Hematopoietic multipotent progenitor cell treated with erythropoietin and hydrocortisone succinate and interleukin-3 and kit ligand, for 15 days (in vitro differentiated cells): ENCODE measurements at regions not wholly inside any gene's neighbourhood (a gene's known extent, or its start where the extent isn't known, plus 50 kb on each side); places are given as distances from the start of the nearest gene placed in this dataset.
"Not testable (repeated sequence)": the region's sequence is repeated elsewhere in the genome, so short reads cannot be mapped to it uniquely, and the experiment has no call there.

ENCODE experiments used
- DNase-seq: peaks from one replicate; pipeline ENCODE4 v3.0.0-alpha.2; 2015; ENCODE audit warnings: low spot score

DNA sequence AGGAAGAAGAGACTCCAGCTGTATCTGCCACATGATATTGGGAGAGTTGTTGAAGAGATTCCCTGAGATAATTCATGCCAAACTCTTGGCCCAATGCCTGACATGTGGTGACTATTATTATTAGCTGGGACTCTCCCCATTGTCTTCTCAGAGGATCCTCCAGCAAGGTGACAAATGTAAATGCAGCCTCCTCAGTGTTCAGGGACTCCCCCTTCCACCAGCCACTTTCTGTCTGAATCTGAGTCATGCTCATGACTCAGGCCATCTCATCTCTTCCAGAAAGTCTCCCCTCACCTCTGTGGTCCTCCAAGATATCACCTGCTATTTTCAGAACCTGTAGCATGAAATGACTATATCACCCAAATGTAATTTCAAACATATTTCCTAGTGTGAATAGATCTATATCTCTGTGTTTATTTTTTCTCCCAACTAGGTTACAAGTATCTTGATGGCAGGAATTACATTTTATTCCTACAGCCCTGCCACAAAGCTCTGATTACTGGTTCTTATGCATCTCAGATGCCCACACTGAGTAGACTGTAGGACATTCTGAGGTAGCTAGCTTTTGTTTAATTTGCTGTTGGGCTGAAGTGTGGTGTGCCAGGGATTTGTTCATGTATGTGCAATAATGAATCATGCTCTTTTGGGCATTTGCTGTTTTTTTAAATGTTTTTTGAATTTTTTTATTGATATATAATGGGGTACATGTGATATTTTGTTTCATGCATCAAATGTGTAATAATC, 126.6 kb upstream of the IL12B start:
- DNase-seq, result no peak

DNA sequence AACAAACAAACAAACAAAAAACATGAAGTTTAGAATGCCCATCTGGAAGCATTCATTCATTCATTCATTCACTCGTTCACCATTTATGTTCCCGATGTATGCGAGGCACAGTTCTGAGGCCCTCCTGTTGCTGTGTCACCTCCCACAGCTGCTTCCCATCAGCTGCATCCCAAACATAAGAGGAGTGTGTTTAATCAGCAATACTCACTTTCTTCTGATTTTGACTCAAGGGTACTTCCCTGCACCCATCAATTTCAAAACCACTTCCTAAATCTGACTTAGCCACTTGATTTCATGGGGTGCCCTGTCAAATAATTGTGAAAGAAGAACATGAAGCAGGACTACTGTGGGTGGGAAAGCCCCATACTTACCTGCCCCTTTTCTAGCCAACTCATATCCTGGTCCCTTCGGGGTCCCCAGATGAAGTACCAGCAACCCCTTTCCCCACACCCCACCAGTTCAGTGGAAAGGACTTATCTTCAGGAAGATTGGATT, 128.0 kb upstream of the IL12B start:
- DNase-seq, result no peak

DNA sequence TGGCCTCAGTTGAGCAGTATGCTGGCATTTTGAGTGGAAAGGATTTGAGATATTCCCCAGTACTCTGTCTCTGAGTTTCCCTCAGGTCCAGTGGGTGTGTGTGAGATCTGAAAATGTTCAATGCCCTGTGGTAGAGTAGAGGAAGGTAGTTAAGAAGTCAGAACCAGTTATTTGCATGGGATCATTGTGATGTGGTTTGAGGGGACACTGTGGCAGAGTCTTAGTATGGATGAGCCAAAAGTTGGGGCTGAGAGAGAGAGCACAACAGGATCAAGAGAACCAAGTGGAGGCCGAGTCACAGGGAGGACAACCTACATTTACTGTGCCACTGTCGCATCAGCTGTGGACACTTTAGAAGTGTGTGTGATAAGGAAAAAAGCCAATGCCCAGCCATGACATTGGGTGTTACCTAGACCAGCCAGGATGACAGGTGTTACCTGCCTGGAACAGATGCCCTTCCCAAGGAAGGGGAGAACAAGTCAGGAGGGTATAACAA, 128.9 kb upstream of the IL12B start:
- no peak for DNase-seq

DNA sequence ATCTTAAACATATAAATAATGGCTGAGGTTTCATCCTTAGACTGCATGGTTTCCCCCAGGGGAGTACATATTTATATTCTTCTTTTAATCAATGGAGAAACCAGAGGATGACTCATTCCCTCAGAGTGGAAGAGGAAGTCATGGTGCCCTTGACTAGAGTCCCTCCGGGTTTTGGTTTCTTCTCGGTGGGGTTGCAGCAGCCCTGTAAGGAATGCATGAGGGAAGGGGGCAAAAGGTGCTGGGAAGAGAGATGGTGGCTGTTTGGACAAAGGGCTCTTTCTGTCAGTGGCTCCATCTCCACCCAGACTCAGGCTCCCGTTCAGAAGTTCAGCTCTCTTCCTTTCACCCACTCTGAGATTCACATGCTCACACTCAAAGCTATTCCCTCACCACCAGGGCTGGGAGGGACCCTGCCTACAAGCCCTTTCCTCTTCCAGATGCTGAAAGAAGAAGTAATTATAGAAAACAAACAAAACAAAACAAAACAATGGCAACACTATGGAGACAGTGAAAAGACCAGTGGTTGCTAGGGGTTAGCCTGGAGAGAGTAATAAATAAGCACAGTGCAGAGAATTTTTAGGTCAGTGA, 129.8 kb upstream of the IL12B start:
- no peak for DNase-seq

DNA sequence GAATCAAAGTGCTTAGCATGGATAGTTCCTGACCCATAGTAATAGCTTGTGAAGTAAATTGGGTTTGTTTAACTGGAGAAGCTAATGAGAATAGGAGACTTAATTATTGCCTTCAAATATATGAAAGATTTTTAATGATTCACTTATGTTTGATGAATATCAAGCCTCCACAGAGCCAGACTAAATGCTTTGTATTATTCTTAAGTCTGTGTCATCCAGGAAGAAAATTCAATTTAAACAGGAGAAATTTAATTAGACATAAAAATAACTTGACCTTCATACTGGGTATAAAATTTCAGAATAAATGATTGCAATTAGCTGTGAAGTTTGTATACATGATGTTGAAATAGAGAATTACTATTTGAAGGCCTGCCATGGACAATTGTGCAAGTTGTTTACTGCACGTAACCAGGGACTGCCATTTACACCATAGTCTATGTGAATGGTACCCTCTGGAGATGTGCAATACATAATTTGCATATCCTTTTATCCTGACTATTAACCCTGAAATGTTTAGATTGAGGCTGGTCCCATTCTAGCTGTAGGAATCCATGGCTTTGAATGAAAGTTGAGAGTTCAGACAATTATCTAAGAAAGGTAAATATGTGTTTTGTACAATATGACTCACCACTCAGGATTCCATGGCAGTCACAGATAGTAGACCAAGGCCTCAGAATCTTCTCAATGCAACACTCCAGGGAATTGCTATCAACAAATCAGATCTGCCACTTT, 133.5 kb upstream of the IL12B start:
- no peak for DNase-seq

DNA sequence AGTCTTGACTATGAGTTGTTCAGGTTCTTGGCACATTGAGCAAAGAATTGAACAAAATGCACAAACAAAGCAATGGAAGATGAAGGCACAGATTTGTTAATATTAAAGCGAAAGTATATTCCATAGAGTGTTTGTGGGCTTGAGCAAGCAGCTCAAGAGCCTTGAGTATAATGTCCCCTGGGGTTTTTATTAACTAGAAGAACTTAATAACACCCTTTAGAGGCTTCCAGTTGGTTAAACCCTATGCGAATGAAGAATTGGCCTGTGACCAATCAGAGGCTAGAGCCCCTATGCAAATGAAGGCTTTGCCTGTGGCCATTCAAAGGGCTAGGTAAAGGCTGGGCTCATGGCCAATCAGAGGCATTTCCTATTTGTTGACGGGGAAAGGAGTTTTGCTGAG, 135.3 kb upstream of the IL12B start:
- DNase-seq, result no peak

DNA sequence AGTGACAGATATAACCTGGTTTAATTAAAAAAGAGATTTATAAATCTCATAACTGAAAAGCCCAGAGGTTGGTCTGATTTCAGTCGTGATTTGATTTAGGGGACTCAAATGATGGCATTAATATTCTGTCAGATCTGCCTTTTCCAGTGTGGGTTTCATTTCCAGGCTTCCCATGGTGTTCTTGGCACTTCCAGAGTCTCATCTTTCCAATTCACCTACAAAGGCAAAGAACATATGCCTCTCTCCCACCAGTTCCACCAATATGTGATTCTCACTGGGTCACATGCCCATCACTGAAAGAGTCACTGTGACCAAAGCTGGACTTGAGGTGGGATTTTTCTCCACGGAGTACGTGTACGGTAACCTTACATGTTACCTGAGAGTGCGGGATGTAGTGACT, 137.4 kb upstream of the IL12B start:
- DNase-seq, result no peak

DNA sequence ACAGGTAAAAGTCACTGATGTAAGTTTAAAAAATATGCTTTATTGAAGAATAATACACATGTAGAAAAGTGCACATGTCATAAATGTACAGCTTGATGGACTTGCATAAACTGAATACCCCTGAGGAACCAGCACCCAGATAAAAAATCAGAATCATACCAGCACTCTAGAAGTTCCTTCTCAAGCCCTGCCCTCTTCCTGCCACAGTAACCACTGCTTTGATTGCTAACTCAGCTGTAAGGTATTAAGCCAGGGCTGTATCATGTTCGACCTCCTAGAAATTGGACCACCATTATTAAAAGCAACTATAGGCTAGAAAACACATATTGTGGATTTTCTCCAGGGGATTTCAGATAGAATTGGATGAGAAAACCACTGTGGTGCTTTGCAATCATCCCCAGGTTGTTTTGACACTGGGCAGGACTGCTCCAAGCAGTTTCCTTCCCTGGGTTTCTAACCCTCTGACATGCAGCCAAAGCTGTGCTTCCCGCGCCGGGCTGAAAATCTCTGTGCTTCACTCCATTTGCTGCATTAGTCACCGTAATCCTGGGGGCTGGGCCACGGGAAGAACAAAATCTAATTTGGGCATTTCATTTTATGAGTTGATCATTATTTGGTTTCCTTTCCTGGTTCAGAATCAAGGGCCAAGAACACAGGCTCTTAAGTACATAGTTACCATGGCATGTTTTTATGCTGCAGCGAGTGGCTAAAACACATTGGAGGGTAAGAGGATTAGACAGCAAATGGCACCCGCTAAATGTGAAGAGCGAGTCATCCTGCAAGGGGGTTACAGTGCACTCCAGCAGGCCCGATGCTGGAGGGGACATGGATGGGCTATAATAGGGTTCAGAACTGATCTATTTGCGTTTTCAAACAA, 139.4 kb upstream of the IL12B start:
- DNase-seq, result no peak

DNA sequence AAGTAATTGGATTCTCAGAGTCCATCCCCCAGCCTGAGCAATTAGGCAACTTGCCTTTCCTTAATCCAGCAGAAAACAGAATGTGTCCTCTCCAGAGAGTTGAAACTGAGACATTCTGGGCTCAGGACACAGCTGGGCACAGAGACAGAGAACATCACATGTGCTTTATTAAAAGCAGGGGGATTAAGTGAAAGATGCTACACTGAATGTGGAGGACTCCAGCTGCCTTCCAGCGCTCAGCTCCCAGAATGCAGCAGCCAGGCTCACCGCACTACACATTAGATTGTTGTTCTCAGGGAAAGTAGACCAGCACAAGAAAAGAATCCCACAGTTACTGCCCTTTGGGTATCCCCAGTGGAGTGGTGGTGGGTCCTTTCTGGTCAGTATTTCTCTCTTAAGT, 141.6 kb upstream of the IL12B start:
- DNase-seq, result no peak

DNA sequence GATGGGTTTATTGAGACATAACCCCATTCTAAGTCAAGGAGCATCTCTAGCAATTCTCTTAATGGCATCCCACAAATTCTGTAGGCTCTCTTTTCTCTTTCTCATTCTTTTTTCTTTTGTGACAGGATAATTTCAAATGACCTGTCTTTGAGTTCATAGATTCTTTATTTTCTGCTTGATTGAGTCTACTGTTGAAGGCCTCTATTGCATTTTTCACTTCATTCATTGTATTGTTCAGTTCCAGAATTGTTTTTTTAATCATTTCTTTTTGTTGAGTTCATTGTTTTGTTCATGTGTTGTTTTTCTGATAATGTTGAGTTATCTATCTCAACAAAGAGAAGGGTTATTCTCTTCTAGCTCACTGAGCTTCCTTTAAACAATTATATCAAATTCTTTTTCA, 144.7 kb upstream of the IL12B start:
- DNase-seq, result no peak

DNA sequence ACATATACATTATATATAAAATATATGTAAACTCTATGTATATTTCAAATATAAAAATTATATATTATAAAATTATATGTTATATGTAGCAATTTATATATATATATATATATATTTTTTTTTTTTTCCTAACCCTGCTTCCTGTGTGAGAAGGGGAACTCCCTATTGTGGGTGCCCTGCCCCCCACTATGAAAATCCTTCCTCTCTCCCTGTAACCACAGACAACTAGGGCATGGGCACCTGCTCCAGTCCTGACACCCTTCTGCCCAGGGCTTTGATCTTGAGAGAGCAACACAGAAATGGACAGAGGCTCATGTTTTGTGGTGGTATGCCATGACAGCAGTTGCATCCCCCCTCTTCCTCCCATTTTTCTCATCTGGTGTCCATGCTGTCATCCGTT, 148.7 kb upstream of the IL12B start:
- DNase-seq, result no peak

DNA sequence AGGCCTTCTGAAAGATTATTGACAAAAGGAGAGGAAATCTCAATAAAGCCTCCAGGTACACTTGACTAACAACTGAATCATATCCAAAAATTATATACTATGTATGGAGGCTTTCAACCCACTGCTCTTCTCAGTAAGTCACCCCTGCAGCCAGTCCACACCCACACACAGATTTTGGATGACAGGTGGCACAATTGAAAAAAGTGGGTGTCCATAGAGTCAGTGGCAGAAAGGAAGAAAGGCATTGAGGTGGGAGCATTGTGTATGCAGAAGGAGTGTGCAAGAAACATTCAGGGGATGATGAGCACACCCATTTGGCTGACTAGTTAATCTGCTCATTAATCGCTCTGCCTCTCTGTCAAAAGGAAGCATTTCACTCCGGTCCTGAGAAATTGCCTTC, 150.6 kb upstream of the IL12B start:
- DNase-seq, result no peak

DNA sequence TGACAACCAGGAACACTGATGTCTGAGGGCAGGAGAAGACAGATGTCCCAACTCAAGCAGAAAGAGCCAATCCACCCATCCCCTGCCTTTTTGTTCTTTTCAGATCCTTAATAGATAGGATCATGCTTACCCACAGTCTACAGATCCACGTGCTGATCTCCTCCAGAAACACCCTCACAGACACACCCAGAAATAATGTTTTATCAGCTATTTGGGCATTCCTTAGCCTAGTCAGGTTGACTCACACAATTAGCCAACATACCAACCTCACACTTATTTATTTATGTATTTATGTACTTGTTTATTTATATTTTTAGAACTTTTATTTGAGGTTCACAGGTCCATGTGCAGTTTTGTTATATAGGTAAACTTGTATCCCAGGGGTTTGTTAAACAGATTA, 151.5 kb upstream of the IL12B start:
- no peak for DNase-seq

DNA sequence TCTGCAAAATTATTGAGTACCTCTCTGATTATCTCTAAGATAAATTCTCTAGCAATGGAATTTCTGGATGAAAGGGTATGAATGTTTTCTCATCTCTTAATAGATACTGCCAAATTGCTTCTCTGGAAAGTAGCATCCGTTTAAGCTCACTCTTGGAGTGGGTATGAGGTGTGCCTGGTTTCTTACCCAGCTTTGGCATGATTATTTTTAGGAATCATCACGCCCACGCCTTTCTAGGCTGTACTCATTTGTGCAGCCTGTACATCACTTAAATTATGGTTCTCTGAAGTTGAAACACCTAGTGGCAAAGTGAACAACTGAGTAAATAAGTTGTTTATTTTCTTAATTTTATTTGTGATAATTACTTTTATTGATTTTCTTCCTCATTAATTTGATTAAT, 156.5 kb upstream of the IL12B start:
- no peak for DNase-seq

DNA sequence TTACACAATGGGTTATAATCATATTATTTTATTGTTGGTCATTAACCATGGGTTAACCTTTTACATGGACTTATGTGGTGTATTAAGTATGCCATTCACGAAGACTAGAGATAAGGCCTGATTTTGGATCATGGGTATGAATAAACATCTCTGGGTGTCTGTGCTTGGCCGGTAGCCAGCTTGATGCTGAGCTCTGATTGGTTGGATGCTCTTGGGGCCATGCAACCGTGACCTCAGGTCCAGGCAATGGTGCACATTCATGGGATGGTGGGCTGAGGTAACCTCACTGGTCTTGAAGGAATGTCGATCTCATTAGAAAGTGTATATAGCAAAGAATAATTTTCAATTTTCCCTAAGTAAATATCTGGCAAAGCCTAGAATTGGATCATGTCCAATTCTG, 158.2 kb upstream of the IL12B start:
- no peak for DNase-seq

DNA sequence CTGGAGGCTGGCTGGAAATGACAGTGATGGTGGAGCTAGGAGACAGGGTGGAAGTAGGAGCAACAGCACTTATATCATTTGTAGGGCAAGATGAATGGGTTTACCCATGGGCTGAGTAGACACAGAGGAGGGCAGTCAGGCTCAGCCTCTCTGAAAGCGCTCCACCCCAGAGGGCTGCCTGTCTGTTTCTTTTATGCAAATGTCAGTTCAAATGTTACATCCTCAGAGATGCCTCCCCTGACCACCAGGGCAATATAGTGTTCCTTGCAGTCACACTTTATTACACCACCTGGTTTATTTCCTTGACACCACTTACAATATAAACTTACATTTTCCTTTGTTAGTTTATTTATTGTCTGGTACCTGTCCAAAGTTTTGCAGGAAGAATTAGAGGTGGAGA, 159.5 kb upstream of the IL12B start:
- DNase-seq, result no peak

DNA sequence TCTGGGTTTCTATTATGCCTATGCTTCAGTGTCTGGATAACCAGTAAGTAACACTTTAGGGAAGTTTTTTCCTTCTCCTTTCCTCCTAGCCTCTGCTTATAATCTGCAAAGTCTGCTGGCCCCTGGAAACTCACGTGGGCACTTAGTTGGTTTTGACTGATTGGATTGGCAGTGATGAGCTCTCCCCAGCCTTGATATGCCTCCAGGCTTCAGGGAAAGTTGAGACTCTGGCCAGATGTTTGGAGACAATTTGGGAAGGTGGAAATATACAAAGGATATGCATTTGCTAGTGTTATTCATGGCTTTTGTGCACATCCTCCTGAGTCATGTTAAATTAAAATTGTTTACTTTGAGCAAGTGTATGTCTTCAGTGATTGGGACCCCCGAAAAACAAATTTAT, 160.2 kb upstream of the IL12B start:
- DNase-seq, result no peak

DNA sequence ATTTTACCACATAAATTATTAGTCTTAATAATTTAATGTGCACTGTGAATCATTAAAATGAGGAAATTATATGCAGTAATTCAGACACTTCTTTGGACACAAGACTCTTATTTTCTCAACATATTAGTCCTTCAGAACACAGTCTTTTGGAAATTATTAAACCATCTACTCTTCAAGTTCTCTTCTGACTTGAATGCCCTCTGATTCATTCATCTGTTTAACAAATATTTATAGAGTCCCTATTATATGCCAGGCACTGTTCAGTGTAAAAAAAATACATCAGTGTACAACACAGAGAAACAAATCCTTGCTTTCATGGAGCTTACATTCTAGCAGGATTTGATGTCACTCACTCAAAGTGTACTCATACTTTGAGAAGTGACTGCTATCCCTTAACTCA, 163.4 kb upstream of the IL12B start:
- no peak for DNase-seq

DNA sequence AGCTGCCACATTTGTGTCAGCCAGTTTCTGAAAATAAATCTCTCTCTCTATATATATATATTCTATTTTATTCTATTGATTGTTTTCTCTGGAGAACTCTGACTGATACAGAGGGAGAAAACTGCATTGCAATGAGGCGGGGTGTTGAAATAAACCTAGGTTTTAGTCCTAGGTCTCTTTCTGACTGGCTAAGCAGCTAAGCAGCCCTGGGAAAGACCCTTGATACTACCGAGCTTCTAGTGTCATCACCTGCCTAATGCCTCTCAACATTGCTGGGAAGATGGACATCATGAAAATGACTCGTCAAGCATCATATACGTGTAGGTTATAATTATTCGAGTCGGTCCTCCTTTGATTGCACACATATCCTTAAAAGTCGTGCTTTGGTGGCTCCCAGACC, 166.5 kb upstream of the IL12B start:
- DNase-seq, result no peak

DNA sequence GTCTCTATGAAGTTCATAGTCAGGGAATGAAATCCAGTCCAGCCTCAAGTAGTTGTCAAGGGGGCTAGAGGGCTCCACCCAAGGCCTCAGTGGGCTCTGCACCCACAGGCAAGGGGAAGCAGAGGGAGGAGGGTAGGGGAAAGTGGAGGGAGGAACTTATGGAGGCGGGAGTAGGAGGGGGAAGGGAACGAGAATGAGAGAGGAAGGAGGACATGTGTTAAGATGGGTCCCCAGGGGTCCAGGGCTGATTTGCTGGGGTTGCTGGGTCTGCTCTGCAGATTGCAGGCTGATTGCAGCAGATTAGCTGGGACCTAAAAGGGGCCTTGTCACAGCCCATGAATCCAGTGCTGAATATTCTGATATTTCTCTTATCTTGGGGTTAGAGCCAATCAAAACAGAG, 166.9 kb upstream of the IL12B start:
- no peak for DNase-seq

DNA sequence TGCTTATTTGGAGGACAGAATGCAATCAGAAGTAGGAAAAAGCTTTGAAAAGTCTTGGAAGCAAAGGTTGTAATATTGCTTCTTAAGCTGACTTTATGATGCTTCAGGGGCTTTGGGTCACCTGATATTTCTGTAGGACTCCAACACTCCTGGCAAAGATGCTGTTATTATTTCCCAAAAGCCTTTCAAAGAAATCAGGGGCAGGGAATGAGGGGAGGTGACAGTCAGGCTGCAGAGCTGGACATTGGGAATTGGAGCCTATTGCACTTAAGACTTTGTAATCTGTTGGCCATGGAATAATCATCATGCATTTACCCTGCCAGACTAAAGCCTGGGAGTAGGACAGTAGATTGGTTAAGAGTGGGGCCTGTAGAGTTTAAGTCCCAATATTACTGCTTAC, 168.3 kb upstream of the IL12B start:
- DNase-seq, result no peak

DNA sequence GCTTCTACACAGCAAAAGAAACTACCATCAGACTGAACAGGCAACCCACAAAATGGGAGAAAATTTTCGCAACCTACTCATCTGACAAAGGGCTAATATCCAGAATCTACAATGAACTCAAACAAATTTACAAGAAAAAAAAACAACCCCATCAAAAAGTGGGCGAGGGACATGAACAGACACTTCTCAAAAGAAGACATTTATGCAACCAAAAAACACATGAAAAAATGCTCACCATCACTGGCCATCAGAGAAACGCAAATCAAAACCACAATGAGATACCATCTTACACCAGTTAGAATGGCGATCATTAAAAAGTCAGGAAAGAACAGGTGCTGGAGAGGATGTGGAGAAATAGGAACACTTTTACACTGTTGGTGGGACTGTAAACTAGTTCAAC, 171.8 kb upstream of the IL12B start:
- not testable (repeated sequence) for DNase-seq
